CD4-positive, alpha-beta T cell treated with Interleukin-21 for 1 hour (primary cell): ENCODE measurements at regions not wholly inside any gene's neighbourhood (a gene's known extent, or its start where the extent isn't known, plus 50 kb on each side); places are given as distances from the start of the nearest gene placed in this dataset.
"Not testable (repeated sequence)": the region's sequence is repeated elsewhere in the genome, so short reads cannot be mapped to it uniquely, and the experiment has no call there.

Experiments
- DNase-seq: peaks from one replicate; pipeline ENCODE4 v3.0.0-alpha.2; 2020

DNA sequence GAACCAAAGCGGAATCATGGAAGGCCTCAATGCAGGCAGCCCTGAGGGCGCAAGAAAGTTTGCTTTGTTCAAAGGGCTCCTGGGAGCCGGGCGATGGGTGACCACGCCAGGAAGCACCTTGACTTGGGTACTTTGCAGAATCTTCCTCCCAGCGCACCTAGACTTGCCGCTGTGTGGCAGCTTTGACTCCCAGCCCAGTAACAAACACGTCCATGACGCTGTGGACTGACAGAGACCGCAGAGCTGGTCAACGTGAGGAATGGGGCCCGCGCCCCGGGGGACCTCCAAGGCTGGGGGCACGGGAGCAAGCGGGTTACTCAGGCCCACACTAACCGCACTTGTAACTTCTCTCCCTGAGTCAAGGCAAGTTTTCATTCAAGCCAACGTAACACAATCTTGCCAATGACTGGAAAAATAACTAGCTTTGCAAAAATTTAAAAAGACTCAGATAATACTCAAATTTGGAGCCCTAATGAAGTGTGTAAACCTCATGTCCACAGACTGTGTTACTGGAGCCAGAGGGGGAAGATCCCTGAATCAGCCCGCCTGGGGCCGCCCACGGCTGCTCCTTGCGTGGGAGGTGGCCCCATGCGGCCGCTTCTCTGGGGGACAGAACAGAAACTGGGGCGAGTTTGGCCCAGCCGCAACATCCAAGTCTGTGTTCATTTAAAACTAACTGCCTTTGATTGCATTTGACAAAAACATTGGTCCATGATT, 130.8 kb downstream of the DNAJB6 start:
- DNase-seq = no peak

DNA sequence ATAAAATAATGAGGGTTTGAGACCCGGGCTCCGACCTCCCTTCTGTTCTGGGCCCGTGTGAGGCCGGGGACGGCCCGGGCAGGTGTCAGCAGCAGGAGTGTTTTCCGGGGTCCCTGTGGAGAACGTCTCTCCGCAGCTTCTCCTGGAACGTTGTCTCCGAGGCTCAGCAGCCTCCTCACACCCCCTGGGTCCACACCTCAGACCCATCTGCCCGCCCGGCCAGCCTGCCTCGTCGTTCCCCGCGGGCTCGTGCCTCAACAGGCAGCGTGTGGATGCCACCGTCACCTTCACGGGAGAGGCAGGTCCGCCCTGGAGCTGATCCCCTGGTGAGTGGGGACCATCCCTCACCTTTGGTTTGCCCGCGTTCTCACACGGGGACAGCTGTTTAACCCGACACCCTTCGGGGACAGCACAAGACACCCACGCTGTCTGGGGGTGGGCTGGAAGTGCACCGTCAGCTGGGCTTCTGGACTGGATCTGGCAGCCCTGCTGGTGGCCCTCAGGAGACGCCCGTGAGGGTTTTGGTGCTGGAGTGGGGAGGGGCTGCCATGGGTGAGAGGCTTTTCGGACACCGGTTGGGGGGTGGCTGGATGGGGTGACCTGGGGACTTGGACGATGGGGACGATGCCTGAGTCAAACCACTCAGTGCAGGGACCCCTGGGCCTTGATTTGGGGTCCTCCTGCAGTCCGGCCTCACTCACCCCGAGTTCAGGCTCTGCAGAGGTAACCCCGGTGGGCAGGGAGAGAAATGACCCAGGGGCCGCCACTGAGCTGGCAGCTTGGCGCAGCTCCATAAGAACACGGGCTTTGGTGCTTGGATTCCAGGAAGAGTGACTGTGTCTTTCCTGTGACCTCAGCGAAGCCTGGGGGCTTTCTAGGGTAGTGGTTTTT, 131.7 kb downstream of the DNAJB6 start:
- DNase-seq = no peak

DNA sequence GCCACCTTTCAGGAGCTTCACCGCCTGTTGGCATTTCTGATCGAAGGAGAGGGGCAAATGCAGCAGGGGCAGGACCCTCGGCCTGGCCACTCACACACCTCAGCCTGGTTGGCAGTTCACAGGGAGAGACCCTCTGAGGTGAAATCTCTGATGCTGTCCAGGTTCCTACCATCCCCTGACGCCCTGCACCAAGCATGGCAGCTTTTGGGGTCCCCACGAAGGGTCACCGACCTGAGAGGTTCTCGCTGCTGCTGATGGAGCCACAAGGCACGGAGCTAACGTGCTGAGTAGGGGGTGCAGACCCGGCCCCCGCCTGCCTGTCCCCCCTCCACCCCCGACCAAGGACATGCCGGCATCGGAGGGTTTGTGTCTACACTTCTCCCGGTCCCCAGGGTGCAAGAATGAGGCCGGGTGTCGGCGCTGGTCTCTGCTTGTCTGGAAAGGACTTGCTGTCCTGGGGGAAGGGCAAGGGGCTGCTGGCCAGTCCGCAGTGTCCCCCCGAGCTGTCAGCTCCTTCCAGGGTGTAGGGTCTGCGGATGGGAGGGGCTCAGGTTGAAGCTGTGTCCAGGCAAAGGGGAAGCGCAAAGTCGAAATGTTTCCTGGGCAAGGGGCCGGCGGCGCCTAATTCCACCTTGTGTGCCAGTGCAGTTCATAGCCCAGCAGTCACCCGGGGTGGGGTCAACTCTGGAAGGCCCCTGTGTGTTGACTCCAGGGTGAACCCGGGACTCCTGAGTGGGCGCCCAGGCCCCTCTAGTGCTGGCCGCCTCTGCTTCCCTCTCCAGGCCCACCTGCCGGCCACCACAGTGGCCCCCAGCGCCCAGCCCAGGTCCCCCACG, 132.6 kb downstream of the DNAJB6 start:
- DNase-seq = no peak

DNA sequence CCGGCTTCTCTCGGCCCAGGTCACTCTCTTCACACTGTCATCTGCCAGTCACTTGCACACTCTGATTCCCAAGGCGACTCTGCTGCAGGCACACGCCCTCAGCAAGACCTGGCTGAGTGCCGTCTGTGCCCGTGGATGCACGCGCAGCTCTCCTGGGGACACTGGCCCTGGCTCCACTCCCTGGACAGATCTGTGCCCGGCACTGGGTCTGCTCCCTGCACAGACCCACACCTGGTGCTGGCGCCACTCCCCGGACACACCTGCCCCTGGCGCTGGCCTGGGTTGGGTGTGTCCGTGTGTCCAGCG, 133.2 kb downstream of the DNAJB6 start:
- DNase-seq = no peak

DNA sequence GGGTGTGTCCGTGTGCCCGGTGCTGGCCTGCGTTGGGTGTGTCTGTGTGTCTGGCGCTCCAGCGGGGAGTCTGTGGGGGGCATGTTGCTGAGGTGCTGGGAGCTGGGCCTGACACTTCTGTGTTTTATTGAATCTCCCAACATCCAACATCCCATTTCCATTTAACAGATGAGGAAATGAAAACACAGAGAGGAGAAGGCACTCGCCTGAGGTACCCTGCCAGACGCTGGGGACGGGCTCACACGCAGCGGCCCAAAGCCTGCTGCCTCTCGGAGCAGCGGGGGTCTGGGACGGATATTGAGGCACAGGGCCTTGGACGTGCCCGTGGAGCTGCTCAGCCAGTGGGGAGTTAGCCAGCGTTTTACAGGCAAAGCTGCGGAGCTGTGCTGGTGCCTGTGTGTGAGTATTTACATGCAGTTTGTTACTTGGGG, 133.9 kb downstream of the DNAJB6 start:
- DNase-seq = no peak

DNA sequence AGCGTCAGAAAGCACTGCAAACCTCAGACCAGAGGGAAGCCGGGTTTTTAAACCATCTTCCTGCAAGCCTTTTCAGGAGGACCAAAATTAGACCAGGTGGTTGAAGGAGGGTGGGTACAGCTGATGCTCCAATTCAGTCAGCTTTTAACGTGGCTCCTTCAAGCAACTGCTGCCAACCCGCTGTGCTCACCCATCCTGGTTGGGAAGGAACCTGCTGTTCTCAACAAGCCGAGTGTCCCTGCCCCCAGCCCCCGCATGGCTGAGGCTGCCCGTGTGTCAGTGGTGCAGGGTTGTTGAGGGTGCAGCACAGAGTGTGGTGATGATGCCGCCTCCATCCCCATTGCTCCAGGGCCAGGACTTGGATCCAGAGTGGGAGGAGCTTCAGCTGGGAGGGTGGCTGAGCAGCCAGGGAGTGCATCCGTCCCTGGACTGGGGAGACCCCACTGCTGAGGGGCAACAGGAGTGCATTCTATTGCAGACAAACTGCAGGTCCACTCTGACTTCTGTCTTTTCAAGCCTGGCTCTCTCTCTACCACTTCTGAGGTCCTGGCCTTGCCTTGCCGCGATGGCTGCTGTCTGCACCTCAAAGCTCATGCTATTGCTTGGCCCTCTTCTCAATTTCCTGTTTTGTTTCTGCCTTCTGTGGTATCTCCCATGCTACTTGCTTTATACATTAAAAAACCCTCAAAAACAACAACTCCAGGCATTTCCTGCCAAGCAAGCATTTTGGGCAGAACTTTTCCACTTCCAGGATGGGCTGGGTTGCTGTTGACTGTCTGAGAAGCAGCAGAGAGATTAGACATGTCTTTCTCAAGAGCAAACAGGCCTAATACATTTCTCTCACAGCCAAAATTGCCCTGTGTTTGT, 134.7 kb downstream of the DNAJB6 start:
- DNase-seq = peak; percentile 32

DNA sequence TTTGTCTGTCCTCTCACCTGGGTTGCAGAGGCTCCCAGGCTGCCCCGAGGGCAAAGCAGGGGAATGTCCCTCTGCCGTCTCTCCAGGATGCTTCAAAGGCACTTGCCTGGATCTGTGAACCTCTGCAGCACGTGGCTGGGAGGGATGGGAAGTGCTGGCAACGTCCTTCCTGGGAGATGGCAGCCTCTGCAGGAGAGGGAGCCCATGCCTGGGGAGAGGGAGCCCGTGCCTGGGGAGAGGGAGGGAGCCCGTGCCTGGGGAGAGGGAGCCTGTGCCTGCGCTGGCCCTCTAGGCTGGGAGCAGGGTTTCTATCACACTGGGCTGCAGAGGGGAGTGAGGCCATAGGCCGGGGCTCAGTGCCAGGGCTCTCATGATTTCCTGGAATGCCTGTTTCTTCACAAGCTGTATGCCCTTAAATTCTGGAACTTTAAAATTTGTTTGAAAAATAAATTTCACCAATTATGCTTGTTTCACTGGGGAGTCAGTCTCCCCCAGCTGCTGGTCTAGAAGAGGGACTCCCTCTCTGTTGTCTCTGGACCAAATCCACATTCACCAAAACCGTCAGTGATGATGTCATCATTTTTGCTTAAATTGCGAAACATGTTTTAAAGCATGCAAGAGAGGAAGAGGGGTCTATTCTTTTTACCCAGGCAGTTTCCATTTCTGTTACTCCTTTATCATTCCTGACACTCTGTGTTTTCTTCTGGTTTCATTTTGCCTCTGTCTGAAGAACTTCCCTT, 135.7 kb downstream of the DNAJB6 start:
- DNase-seq = no peak

DNA sequence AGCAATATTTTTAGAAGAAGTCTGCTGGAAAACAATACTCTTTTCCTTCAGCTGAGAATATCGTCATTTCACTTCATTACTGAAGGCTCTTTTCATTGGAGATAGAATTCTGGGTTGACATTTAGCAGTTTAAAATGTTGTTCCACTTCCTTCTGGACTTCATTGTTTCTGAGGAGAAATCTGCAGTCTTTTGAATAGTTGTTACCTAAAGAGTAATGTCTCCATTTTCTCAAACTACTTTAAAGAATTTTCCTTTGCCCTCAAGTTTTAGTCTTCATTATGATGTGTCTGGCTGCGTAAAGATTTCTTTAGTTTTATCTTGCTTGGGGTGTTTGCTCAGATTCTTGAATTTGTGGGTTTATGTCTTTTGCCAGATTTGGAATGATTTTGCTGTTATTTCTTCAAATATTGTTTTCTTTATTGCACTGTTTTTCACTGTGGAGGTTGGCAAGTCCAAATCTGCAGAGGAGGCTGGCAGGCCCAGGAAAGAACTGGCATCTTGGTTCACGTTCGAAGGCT, 136.3 kb downstream of the DNAJB6 start:
- no peak for DNase-seq

DNA sequence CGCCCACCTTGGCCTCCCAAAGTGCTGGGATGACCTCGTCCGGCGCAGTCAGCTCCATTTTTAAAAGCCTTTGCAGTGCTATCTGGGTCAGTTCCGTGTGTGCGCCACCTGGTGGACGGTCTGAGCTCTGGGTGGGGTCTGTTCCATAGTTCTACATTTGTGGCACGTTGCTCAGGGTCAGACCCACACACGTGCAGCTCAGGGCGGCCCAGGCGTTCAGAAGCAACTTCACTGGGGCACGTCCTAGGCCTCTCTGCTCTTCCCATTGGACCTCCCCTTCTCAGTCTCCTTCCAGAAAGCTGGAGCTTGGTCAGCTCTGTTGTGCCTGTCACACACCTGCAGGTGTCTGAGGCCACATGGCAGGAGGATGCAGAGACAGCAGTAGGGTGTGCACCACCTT, 137.9 kb downstream of the DNAJB6 start:
- no peak for DNase-seq

DNA sequence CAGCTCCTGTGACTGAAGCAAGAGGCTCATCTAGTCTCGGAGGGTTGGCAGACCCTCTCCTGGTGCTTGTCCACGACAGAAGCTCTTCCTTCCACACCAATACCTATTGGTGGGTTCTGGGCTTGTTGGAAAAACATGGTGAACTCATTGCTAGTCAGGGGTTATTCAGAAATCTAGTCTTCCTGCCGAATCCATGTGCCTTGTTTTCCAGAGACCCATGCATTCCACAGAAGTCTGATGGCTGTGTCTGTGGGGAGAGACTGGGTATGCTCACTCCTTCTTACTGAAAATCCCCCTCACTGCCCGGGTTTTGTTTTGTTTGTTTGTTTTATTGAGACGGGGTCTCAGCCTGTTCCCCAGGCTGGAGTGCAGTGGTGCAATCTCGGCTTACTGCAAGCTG, 138.3 kb downstream of the DNAJB6 start:
- no peak for DNase-seq

DNA sequence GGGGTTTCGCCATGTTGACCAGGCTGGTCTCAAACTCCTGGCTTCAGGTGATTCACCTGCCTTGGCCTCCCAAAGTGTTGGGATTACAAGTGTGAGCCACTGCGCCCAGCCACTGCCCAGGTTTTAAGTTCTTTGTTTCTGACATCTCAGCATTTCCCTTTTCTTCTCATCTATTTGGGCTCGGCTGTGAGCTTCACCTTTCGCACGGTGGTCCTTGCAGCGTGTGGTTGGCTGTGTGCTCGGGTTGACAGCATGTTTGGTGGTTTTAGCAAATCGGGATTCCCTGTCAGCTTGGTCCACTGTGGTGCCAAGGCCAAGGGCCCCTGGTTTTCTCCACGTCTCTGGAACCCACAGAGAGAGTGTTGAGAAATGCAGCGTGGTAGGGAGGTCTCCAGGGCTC, 138.8 kb downstream of the DNAJB6 start:
- no peak for DNase-seq

DNA sequence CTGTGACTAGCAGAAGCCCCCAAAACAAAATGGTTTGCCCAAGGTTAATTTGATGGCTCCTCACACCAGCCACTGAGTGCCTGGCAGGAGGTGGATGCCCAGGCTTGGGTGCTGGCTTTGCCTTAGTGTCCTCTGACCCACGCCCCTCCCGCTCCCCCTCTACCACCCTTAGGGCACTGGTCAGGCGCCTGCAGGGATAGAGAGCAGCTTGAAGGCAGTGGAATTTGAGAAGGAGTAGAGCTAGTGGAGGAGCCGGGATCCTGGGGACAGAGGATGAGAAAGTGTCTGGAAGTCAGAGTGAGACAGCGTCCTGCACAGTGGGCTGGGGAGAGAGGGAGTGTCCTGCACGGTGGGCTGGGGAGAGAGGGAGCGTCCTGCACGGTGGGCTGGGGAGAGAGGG, 139.4 kb downstream of the DNAJB6 start:
- DNase-seq = no peak

DNA sequence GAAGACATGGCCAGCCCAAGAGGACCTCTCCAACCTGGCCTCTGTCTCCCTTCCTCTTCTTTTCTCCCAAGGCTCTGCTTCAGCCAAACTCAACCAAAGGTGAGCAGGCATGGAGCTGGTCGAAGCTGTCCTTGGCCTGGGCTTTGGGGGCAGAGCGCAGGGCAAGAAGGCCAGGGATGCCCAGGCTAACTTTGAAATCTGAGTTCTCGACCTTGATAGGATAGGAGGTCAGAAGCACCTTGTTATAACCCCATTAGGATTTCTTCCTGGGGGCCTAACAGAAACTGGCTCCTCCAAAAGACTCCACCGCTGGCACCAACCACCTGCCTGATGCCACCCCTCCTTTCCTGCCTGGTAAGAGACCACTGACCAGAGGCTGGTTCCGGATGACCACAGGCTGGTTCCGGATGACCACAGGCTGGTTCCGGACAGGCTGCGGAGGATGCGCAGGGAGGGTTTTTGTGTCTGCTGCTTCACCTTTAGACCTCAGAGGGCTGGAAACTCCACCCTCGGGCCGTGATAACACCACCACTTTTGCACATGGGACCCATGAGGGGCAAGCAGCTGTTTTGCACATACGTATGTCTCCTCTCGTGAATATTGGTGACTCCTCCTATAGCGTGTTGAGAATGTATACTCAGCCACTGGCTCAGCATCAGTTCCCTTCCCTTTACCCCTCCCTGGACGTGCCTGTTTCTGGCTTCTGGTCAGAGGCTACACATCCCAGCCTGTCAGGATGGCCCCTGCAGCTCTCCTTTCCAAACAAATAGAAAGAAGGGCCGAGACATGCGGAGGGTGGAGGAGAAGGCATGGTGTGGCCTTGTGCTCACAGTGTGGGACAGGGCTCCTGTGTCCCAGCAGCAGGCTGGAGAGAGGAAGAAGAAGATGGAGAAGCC, 140.1 kb downstream of the DNAJB6 start:
- DNase-seq = no peak

DNA sequence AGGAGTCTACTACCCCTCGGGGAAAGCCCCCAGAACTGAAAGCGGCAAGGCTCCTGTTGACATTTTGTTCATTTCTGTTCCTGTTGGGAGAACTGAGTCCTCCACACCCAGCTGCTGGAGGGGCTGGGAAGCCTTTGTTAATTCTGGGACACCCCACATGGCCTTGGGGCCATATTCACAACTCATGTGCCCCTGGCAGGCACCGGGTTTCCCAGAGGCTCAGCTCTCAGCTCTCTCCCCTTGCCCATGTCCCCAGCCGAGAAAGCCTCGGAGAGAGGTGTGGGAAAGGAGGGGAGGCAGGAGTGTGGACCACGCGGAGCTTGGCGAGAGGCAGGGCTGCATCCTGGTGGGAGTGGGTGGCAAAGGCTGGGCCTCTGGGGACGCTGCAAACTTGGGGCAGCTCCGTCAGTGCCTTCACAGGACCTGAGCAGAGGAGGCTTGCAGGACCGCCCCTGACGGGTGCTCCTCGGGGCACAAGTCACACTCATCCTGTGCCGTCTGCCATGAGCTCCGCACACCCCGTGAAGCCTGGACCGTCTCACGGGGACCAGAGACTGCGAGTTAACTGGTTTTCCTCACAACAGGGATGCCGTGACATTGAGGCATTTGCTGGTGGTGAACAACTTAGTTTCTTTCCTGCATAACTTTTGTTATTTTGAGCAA, 140.9 kb downstream of the DNAJB6 start:
- DNase-seq = peak; percentile 6

DNA sequence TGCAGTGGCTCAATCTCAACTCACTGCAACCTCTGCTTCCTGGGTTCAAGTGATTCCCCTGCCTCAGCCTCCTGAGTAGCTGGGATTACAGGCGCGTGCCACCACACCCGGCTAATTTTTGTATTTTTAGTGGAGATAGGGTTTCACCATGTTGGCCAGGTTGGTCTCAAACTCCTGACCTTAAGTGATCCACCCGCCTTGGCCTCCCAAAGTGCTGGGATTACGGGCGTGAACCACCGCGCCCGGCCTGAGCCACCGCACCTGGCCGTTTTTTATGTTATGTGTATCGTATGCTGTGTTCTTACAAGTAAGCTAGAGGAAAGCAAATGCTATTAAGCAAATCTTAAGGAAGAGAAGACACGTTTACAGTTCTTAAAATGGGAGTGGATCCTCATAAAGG, 141.8 kb downstream of the DNAJB6 start:
- DNase-seq = not testable (repeated sequence)

DNA sequence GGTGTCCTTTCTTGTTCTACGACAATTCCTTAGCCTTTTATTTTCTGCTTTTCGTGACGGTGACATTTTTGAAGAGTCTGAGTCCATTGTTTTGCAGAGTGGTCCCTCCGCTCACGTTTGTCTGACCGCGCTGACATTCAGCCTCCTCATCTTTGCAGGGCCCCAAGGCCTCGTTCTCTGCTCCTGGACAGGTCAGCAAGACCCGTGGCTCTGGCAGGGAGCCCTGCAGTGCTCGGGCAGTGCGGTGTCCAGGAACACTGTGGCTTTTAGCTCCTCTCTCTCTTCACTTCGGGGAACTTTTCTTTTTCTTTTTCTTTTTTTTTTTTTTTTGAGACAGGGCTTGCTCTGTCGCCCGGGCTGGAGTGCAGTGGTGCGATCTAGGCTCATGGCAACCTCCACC, 142.5 kb downstream of the DNAJB6 start:
- DNase-seq = no peak

DNA sequence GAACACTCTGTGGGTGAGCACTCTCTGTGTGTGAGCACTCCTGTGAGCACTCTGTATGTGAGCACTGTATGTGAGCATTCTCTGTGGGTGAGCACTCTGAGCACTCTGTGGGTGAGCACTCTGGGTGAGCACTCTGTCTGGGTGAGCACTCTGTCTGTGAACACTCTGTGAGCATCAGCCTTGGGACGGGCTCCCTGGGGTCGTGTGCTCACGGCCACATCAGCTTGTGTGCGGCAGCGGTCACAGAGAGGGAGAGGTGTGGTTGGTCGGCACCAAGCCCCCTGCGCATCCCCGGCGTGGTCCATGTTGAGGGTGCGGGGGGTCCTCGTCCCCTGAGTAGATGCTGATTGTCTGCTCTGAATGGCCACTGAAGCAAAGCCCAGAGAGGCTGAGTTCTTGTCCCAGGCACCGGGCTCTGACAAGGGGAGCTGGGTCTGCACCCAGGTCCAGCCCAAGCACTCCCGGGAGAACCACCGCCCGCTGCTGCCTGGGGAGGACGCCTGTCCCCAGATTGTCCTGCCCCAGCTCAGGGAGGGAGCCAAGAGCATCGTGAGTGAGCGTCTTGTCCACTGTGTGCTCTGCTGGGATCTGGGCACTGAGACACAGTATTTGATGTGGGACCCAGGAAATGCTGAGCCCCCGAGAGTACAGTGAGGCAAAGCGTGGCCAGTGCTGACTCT, 143.7 kb downstream of the DNAJB6 start:
- no peak for DNase-seq

DNA sequence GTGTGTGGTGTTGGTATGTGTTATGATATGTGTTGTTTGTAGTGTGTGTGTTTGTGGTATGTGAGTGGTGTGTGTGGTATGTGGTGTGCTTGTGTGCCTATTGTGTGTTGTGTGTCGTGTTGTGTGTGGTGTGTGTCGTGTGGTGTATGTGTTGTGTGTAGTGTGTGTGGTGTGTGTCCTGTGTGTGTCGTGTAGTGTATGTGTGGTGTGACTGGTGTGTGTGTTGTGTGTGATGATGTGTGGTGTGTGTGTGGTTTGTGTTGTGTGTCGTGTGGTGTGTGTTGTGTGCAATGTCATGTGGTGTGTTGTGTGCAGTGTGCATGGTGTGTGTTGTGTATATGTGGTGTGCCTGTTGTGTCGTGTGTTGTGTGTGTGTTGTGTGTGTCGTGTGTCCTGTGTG, 144.6 kb downstream of the DNAJB6 start:
- DNase-seq = no peak

DNA sequence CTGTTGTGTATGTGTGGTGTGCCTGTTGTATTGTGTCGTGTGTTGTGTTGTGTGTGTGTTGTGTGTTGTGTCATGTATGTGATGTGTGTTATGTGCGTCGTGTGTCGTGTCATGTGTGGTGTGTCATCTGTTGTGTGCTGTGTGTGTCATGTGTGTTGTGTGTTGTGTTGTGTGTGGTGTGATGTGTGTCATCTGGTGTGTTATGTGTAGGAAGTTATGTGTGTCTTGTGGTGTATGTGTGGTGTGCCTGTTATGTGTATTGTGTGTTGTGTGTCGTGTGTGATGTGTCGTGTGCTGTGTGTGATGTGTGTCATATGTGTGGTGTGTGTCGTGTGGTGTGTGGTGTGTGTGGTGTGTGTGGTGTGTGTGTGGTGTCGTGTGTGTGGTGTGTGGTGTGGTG, 145.2 kb downstream of the DNAJB6 start:
- no peak for DNase-seq
